ENCODE measurements at regions not wholly inside any gene's neighbourhood (a gene's known extent, or its start where the extent isn't known, plus 50 kb on each side); places are given as distances from the start of the nearest gene placed in this dataset.

- Mint-ChIP-seq H3K36me3 (no peaks in the 10 kb centered on the region), H3K4me3 (no peak overlapping the region), H3K27ac (no peak overlapping the region), H3K27me3 (ENCODE audit: low read depth in 3 of 3) (peaks cover 0 to 3% (median 0%) of the 10 kb centered on the region in 3 donors), H3K9me3 (peaks cover 0 to 9% (median 3%) of the 10 kb centered on the region in 7 donors), H3K4me1 (no peaks in the 10 kb centered on the region)
- Histone ChIP-seq H3K27ac (ENCODE audit: low read depth in 1 of 2, low read length in 2 of 2) (no peak overlapping the region), H3K4me3 (replicated peaks in 1 of 3; ENCODE audit: low read depth in 2 of 3, low read length in 3 of 3) (no peak overlapping the region), H3K36me3 (replicated peaks in 1 of 2; ENCODE audit: control insufficient read depth in 1 of 2, insufficient read depth in 2 of 2, low read length in 2 of 2) (no peaks in the 10 kb centered on the region), H3K4me2 (replicated peaks; ENCODE audit: extremely low read depth, low read length, poor library complexity, severe bottlenecking) (no peak overlapping the region), H3K9ac (ENCODE audit: insufficient read depth, low read length, poor library complexity, severe bottlenecking) (no peak overlapping the region), H2AFZ (ENCODE audit: insufficient read depth, low read depth, low read length, poor library complexity, severe bottlenecking) (no peak overlapping the region), H3K9me3 (replicated peaks in 1 of 2; ENCODE audit: control insufficient read depth in 1 of 2, insufficient read depth in 1 of 2, low read length in 2 of 2) (no peaks in the 10 kb centered on the region), H4K20me1 (ENCODE audit: insufficient read depth, low read length) (no peaks in the 10 kb centered on the region), H3K4me1 (ENCODE audit: control insufficient read depth in 1 of 2, insufficient read depth in 2 of 2, low read length in 2 of 2) (no peaks in the 10 kb centered on the region), H3K27me3 (ENCODE audit: control insufficient read depth in 2 of 2, insufficient read depth in 2 of 2, low read length in 2 of 2) (no peaks in the 10 kb centered on the region), H3K79me2 (ENCODE audit: insufficient read depth, low read length) (no peaks in the 10 kb centered on the region)
- no CpG with 5 or more reads among the region's 3 CpGs for whole genome bisulfite sequencing (ENCODE audit: insufficient coverage)
- intact Hi-C loops (cut with micrococcal nuclease): no loop called here
- DNase-seq: no peak
- TF ChIP-seq CTCF (IDR thresholded peaks at IDR 0.05): no peak
Observed at GRCh38 chr18:73118121-73118816, 250.5 kb upstream of the NETO1 start.

- H3K4me3 Mint-ChIP-seq: no peak overlapping the region
- no peak for TF ChIP-seq CTCF (IDR thresholded peaks at IDR 0.05)
- no CpG with 5 or more reads among the region's 3 CpGs for WGBS (ENCODE audit: insufficient coverage)
- Histone ChIP-seq H3K4me1 (ENCODE audit: control insufficient read depth in 1 of 2, insufficient read depth in 2 of 2, low read length in 2 of 2) (no peaks in the 10 kb centered on the region), H3K9ac (ENCODE audit: insufficient read depth, low read length, poor library complexity, severe bottlenecking) (no peak overlapping the region), H3K9me3 (replicated peaks in 1 of 2; ENCODE audit: control insufficient read depth in 1 of 2, insufficient read depth in 1 of 2, low read length in 2 of 2) (no peaks in the 10 kb centered on the region), H4K20me1 (ENCODE audit: insufficient read depth, low read length) (no peaks in the 10 kb centered on the region), H2AFZ (ENCODE audit: insufficient read depth, low read depth, low read length, poor library complexity, severe bottlenecking) (no peak overlapping the region), H3K36me3 (replicated peaks in 1 of 2; ENCODE audit: control insufficient read depth in 1 of 2, insufficient read depth in 2 of 2, low read length in 2 of 2) (no peaks in the 10 kb centered on the region), H3K27ac (ENCODE audit: low read depth in 1 of 2, low read length in 2 of 2) (no peak overlapping the region), H3K4me2 (replicated peaks; ENCODE audit: extremely low read depth, low read length, poor library complexity, severe bottlenecking) (no peak overlapping the region), H3K27me3 (ENCODE audit: control insufficient read depth in 2 of 2, insufficient read depth in 2 of 2, low read length in 2 of 2) (no peaks in the 10 kb centered on the region), H3K79me2 (ENCODE audit: insufficient read depth, low read length) (no peaks in the 10 kb centered on the region), H3K4me3 (replicated peaks in 1 of 3; ENCODE audit: low read depth in 2 of 3, low read length in 3 of 3) (no peak overlapping the region)
- H3K4me1 Mint-ChIP-seq: no peaks in the 10 kb centered on the region
- H3K9me3 Mint-ChIP-seq: peaks cover 0 to 5% (median 1%) of the 10 kb centered on the region in 7 donors
- H3K27ac Mint-ChIP-seq: no peak overlapping the region
- DNase-seq: no peak
- no peaks in the 10 kb centered on the region for H3K36me3 Mint-ChIP-seq
- H3K27me3 Mint-ChIP-seq (ENCODE audit: low read depth in 3 of 3): peaks cover 0 to 3% (median 0%) of the 10 kb centered on the region in 3 donors
- intact Hi-C loops (cut with micrococcal nuclease): no loop called here
Observed at GRCh38 chr18:73110307-73110706, 242.5 kb upstream of the NETO1 start.

All from CD14-positive monocyte (primary cell).